ENCODE measurements at regions not wholly inside any gene's neighbourhood (a gene's known extent, or its start where the extent isn't known, plus 50 kb on each side); places are given as distances from the start of the nearest gene placed in this dataset.

GRCh38 chr4:187069398-187069797, 345.7 kb upstream of the FAT1 start:
- Mint-ChIP-seq H3K9me3 (peaks cover 2 to 12% (median 5%) of the 10 kb centered on the region in 7 donors), H3K36me3 (no peaks in the 10 kb centered on the region), H3K27ac (no peak overlapping the region), H3K4me3 (no peak overlapping the region), H3K27me3 (ENCODE audit: low read depth in 3 of 3) (peaks cover 0 to 4% (median 0%) of the 10 kb centered on the region in 3 donors), H3K4me1 (no peaks in the 10 kb centered on the region)
- Histone ChIP-seq H4K20me1 (ENCODE audit: insufficient read depth, low read length) (no peaks in the 10 kb centered on the region), H3K4me3 (replicated peaks in 1 of 3; ENCODE audit: low read depth in 2 of 3, low read length in 3 of 3) (no peak overlapping the region), H3K27ac (ENCODE audit: low read depth in 1 of 2, low read length in 2 of 2) (no peak overlapping the region), H3K36me3 (replicated peaks in 1 of 2; ENCODE audit: control insufficient read depth in 1 of 2, insufficient read depth in 2 of 2, low read length in 2 of 2) (no peaks in the 10 kb centered on the region), H3K79me2 (ENCODE audit: insufficient read depth, low read length) (no peaks in the 10 kb centered on the region), H3K9ac (ENCODE audit: insufficient read depth, low read length, poor library complexity, severe bottlenecking) (no peak overlapping the region), H3K4me1 (ENCODE audit: control insufficient read depth in 1 of 2, insufficient read depth in 2 of 2, low read length in 2 of 2) (no peaks in the 10 kb centered on the region), H2AFZ (ENCODE audit: insufficient read depth, low read depth, low read length, poor library complexity, severe bottlenecking) (no peak overlapping the region), H3K9me3 (replicated peaks in 1 of 2; ENCODE audit: control insufficient read depth in 1 of 2, insufficient read depth in 1 of 2, low read length in 2 of 2) (peaks cover 9 to 11% of the 10 kb centered on the region in 2 donors), H3K4me2 (replicated peaks; ENCODE audit: extremely low read depth, low read length, poor library complexity, severe bottlenecking) (no peak overlapping the region), H3K27me3 (ENCODE audit: control insufficient read depth in 2 of 2, insufficient read depth in 2 of 2, low read length in 2 of 2) (no peaks in the 10 kb centered on the region)
- intact Hi-C loops (cut with micrococcal nuclease): no loop called here
- WGBS (ENCODE audit: insufficient coverage): 79% methylated on average over 10 of the region's 10 CpGs
- DNase-seq: no peak
- TF ChIP-seq CTCF (IDR thresholded peaks at IDR 0.05): no peak

DNA sequence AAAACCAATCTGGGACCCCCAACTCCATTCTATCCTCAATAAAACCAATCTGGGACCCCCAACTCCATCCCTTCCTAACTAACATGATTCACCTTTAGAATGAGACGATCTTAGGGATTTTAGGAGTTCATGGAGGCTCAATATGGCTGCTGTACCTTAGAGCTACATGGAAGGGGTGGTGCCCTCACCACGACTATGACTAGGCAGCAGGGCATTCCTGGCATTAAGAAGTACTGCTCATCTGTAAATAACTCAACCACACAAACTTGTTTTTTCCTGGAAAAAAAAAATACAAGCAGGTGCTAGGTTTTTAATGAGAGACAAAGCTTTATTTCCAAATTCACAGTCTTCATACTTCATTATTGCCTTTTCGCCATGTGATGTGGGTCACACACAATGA, 346.5 kb upstream of the FAT1 start:
- no CpG with 5 or more reads among the region's 3 CpGs for WGBS (ENCODE audit: insufficient coverage)
- Histone ChIP-seq H3K9me3 (replicated peaks in 1 of 2; ENCODE audit: control insufficient read depth in 1 of 2, insufficient read depth in 1 of 2, low read length in 2 of 2) (peaks cover 9 to 11% of the 10 kb centered on the region in 2 donors), H3K27me3 (ENCODE audit: control insufficient read depth in 2 of 2, insufficient read depth in 2 of 2, low read length in 2 of 2) (no peaks in the 10 kb centered on the region), H3K4me1 (ENCODE audit: control insufficient read depth in 1 of 2, insufficient read depth in 2 of 2, low read length in 2 of 2) (no peaks in the 10 kb centered on the region), H3K27ac (ENCODE audit: low read depth in 1 of 2, low read length in 2 of 2) (no peak overlapping the region), H3K9ac (ENCODE audit: insufficient read depth, low read length, poor library complexity, severe bottlenecking) (no peak overlapping the region), H3K4me2 (replicated peaks; ENCODE audit: extremely low read depth, low read length, poor library complexity, severe bottlenecking) (no peak overlapping the region), H4K20me1 (ENCODE audit: insufficient read depth, low read length) (no peaks in the 10 kb centered on the region), H2AFZ (ENCODE audit: insufficient read depth, low read depth, low read length, poor library complexity, severe bottlenecking) (no peak overlapping the region), H3K79me2 (ENCODE audit: insufficient read depth, low read length) (no peaks in the 10 kb centered on the region), H3K36me3 (replicated peaks in 1 of 2; ENCODE audit: control insufficient read depth in 1 of 2, insufficient read depth in 2 of 2, low read length in 2 of 2) (no peaks in the 10 kb centered on the region), H3K4me3 (replicated peaks in 1 of 3; ENCODE audit: low read depth in 2 of 3, low read length in 3 of 3) (no peak overlapping the region)
- peaks cover 0 to 4% (median 0%) of the 10 kb centered on the region in 3 donors for H3K27me3 Mint-ChIP-seq (ENCODE audit: low read depth in 3 of 3)
- DNase-seq: no peak
- intact Hi-C loops (cut with micrococcal nuclease): no loop called here
- no peak overlapping the region for H3K27ac Mint-ChIP-seq
- no peak for TF ChIP-seq CTCF (IDR thresholded peaks at IDR 0.05)
- peaks cover 0 to 15% (median 5%) of the 10 kb centered on the region in 7 donors for H3K9me3 Mint-ChIP-seq
- H3K36me3 Mint-ChIP-seq: no peaks in the 10 kb centered on the region
- H3K4me1 Mint-ChIP-seq: no peaks in the 10 kb centered on the region
- no peak overlapping the region for H3K4me3 Mint-ChIP-seq
